ENCODE measurements at regions not wholly inside any gene's neighbourhood (a gene's known extent, or its start where the extent isn't known, plus 50 kb on each side); places are given as distances from the start of the nearest gene placed in this dataset.
"Not testable (repeated sequence)": the region's sequence is repeated elsewhere in the genome, so short reads cannot be mapped to it uniquely, and the experiment has no call there.

DNA sequence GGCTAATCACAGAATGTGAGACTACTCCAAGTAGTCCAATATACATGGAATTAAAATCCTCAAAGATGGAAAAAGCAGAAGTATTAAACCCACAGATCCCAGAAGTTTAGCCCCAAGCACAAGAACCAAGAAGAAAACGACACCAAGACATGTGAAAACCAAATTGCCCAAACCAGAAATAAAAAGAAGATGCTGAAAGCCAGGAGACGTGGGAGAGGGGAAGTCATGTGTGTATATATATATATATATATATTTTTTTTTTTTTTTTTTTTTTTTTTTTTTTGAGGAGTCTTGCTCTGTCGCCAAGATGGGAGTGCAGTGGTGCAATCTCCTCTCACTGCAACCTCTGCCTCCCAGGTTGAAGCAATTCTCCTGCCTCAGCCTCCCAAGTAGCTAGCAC is 376.9 kb upstream of the FRG1 start:
- DNase-seq; intact Hi-C loops (cut with DNase I, micrococcal nuclease); H3K4me1 Mint-ChIP-seq; H3K27me3 Mint-ChIP-seq; H3K9me3 Mint-ChIP-seq (ENCODE audit: low read depth); H3K27ac Mint-ChIP-seq; ATAC-seq; CTCF ChIA-PET; H3K4me3 Mint-ChIP-seq; POLR2A ChIA-PET; H3K36me3 Mint-ChIP-seq (ENCODE audit: low read depth): not testable (repeated sequence)

DNA sequence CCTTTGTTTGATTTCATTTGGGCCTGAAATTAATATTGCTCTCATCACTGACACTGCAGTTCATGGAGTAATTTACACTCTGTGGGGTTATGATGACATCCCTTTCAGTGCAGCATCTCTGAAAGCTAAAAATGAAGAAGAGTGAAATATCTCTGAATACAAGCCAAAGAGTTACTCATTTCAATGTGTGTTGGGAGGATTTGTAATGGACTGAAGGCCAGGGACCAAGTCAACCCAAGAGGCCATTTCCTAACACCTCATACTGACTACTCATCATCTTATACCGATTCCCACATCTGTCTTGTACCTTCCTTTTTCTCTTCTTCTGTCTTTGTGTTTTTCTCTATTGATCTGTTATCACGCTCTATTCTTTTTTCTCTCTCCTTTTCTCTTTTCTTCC is 374.4 kb upstream of the FRG1 start:
- DNase-seq; H3K27me3 Mint-ChIP-seq; intact Hi-C loops (cut with DNase I, micrococcal nuclease); H3K4me1 Mint-ChIP-seq; H3K36me3 Mint-ChIP-seq (ENCODE audit: low read depth); ATAC-seq; POLR2A ChIA-PET; H3K4me3 Mint-ChIP-seq; H3K27ac Mint-ChIP-seq; CTCF ChIA-PET; H3K9me3 Mint-ChIP-seq (ENCODE audit: low read depth): not testable (repeated sequence)

DNA sequence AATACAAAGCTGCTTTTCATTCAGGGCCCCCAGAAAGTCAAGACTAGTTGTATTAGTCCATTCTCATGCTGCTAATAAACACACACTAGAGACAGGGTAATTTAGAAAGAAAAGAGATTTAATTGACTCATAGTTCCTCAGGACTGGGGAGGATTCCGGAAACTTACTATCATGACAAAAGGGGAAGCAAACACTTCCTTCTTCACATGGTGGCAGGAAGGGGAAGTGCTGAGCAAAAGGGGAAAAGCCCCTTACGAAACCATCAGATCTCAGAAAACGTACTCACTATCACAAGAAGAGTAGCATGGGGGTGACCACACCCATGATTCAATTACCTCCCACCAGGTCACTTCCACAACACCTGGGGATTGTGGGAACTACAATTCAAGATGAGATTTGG is 373.8 kb upstream of the FRG1 start:
- H3K4me1 Mint-ChIP-seq; H3K27me3 Mint-ChIP-seq; H3K27ac Mint-ChIP-seq; H3K9me3 Mint-ChIP-seq (ENCODE audit: low read depth); intact Hi-C loops (cut with DNase I, micrococcal nuclease); DNase-seq; CTCF ChIA-PET; POLR2A ChIA-PET; H3K4me3 Mint-ChIP-seq; ATAC-seq; H3K36me3 Mint-ChIP-seq (ENCODE audit: low read depth): not testable (repeated sequence)

DNA sequence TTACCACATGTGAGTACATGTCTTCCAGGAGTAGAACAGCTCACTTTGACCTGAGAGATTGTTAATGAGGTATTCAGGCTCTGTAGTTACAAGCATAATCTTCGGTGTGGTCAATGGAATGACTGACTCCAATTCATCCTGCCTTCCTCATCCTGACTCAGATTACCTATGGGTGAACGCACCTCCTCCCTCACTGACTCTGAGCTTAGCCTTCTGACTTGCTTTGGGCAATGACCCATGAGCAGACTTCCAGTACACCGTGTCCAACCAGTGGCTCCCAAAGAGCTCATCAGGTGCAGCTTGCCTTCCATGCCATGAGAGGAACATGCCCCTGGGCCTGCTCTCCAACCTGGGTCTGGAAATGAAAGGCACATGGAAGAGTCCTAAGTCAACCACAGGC is 361.0 kb upstream of the FRG1 start:
- H3K4me1 Mint-ChIP-seq; H3K27ac Mint-ChIP-seq; CTCF ChIA-PET; intact Hi-C loops (cut with DNase I, micrococcal nuclease); H3K27me3 Mint-ChIP-seq; H3K4me3 Mint-ChIP-seq; H3K9me3 Mint-ChIP-seq (ENCODE audit: low read depth); DNase-seq; POLR2A ChIA-PET; H3K36me3 Mint-ChIP-seq (ENCODE audit: low read depth); ATAC-seq: not testable (repeated sequence)

DNA sequence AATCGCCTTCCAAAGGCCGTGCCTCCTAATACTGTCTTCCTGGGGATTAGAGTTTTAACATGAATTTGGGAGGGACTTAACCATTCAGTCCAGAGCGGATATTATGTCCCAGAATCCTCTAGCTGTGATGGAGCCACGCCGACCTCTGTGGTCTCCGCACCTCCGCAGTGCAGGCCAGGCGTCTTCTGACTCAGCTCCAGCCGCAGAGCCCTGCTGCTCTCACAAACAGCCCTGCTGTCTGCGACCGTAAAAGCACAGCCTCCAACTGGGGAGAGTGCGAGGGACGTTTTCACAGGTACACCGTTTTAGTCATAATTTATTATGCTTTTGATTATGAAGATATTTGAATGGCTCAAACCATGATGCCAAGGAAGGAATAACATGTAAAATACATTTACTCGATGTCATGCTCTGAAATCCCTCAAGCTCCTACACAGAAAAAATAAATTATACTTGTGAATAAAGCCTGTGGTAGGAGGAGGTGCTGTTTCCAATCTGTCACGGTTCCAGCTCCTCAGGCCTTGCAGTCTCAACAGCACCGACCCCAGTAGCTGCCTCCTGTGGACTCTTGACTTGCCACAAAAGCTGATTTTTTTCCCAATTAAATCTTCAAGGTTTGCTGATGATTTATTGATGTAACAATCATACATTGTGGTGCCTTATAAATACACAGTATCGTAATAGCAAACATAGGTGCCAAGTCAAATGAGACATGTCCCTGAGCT is 353.6 kb upstream of the FRG1 start:
- H3K27ac Mint-ChIP-seq; H3K9me3 Mint-ChIP-seq (ENCODE audit: low read depth); ATAC-seq; intact Hi-C loops (cut with DNase I, micrococcal nuclease); H3K4me1 Mint-ChIP-seq; CTCF ChIA-PET; POLR2A ChIA-PET; DNase-seq; H3K27me3 Mint-ChIP-seq; H3K36me3 Mint-ChIP-seq (ENCODE audit: low read depth); H3K4me3 Mint-ChIP-seq: not testable (repeated sequence)

DNA sequence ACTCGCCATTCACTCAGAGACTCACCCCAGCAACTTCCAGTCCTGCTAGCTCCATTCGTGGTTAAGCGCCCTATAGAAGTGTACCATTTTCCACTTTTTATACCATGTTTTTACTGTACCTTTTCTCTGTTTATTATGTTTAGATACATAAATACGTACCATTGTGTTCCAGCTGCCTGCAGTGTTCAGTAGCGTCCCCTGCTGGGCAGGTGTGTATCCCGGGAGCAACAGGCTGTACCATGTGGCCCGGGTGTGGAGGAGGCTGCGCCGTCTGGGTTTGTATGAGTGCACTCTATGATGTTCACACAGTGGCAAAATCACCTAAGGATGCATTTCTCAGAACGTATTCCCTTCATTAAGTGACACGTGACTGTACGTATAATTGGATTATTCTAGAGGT is 351.5 kb upstream of the FRG1 start:
- POLR2A ChIA-PET; H3K27me3 Mint-ChIP-seq; H3K36me3 Mint-ChIP-seq (ENCODE audit: low read depth); H3K9me3 Mint-ChIP-seq (ENCODE audit: low read depth); DNase-seq; CTCF ChIA-PET; H3K4me3 Mint-ChIP-seq; ATAC-seq; intact Hi-C loops (cut with DNase I, micrococcal nuclease); H3K27ac Mint-ChIP-seq; H3K4me1 Mint-ChIP-seq: not testable (repeated sequence)

DNA sequence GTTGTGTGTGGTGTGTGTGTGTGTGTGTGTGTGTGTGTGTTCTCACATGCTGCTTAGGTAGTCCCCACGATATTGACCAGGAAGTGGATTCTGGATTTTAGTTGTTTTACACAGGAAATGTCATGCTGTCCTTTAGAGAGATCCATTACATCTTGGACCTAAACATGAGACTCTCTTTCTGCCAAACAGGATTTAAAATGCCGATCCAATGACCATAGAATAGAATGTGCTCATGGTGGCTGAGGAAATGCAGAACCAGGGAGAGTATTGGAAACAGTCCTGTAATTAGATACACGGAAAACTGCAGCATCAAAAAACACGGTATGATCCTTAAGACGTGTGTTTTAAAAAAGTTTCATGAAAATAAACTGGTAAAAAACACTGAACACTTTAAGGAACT is 347.8 kb upstream of the FRG1 start:
- no peak for ATAC-seq
- Mint-ChIP-seq H3K36me3 (ENCODE audit: low read depth) (no peaks in the 10 kb centered on the region), H3K4me1 (no peaks in the 10 kb centered on the region), H3K4me3 (no peak overlapping the region), H3K27me3 (no peaks in the 10 kb centered on the region), H3K9me3 (ENCODE audit: low read depth) (no peaks in the 10 kb centered on the region), H3K27ac (no peak overlapping the region)
- DNase-seq, result no peak
- intact Hi-C loops (cut with DNase I, micrococcal nuclease), result no loop called here
- CTCF ChIA-PET, result interaction anchor here (0.8 kb wide), 1 partner anchor 69 kb away, joined by 4 read pairs; no protein-coding TSS in a partner anchor
- POLR2A ChIA-PET, result no interaction called here

- ChIA-PET POLR2A (no interaction called here), CTCF (no interaction called here)
- intact Hi-C loops (cut with DNase I, micrococcal nuclease), result no loop called here
- Mint-ChIP-seq H3K4me3 (no peak overlapping the region), H3K9me3 (ENCODE audit: low read depth) (peaks cover 3% of the 10 kb centered on the region), H3K27ac (no peak overlapping the region), H3K4me1 (no peaks in the 10 kb centered on the region), H3K27me3 (no peaks in the 10 kb centered on the region), H3K36me3 (ENCODE audit: low read depth) (no peaks in the 10 kb centered on the region)
- no peak for DNase-seq
- no peak for ATAC-seq
Observed at GRCh38 chr4:189597341-189597740, 343.3 kb upstream of the FRG1 start.

GRCh38 chr4:189600264-189600663 is 340.4 kb upstream of the FRG1 start:
- no peaks in the 10 kb centered on the region for H3K4me1 Mint-ChIP-seq
- no peaks in the 10 kb centered on the region for H3K27me3 Mint-ChIP-seq
- H3K36me3 Mint-ChIP-seq (ENCODE audit: low read depth), result no peaks in the 10 kb centered on the region
- H3K9me3 Mint-ChIP-seq (ENCODE audit: low read depth), result peaks cover 3% of the 10 kb centered on the region
- DNase-seq (no peak), ATAC-seq (no peak)
- CTCF ChIA-PET, result no interaction called here
- H3K27ac Mint-ChIP-seq, result no peak overlapping the region
- intact Hi-C loops (cut with DNase I, micrococcal nuclease), result no loop called here
- H3K4me3 Mint-ChIP-seq, result no peak overlapping the region
- POLR2A ChIA-PET, result no interaction called here

DNA sequence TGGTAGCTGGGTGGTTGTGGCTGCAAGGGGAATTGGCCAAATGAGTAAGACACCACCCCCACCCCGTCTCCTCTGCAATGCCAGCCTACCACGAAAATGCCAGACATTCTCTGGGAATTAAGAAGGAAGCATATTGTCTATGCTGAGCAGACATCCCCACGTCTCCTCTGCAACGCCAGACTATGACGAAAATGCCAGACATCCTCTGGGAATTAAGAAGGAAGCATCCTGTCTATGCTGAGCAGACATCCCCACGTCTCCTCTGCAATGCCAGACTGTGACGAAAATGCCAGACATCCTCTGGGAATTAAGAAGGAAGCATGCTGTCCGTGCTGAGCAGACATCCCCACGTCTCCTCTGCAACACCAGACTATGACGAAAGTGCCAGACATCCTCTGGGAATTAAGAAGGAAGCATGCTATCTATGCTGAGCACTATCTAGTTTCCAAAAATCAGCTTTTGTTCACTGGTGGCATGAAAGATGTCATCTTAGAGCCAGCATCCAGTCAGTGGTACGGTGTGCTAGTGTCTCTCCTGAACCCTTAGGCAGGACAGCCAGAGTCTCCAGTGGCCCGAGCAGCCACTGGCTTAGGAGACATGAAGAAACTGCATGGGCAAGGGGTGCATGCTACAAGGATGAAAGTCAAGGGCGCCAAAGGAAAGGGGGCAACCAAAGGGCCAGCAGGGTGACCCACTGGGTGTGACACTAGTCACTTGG is 339.8 kb upstream of the FRG1 start:
- ChIA-PET POLR2A (no interaction called here), CTCF (no interaction called here)
- Mint-ChIP-seq H3K36me3 (ENCODE audit: low read depth) (no peaks in the 10 kb centered on the region), H3K4me3 (no peak overlapping the region), H3K9me3 (ENCODE audit: low read depth) (peaks cover 3% of the 10 kb centered on the region), H3K4me1 (no peaks in the 10 kb centered on the region), H3K27me3 (no peaks in the 10 kb centered on the region), H3K27ac (no peak overlapping the region)
- ATAC-seq, result no peak
- intact Hi-C loops (cut with DNase I, micrococcal nuclease), result no loop called here
- DNase-seq, result no peak

- H3K9me3 Mint-ChIP-seq (ENCODE audit: low read depth); H3K27ac Mint-ChIP-seq; DNase-seq; H3K4me3 Mint-ChIP-seq; POLR2A ChIA-PET; intact Hi-C loops (cut with DNase I, micrococcal nuclease); H3K4me1 Mint-ChIP-seq; ATAC-seq; CTCF ChIA-PET; H3K27me3 Mint-ChIP-seq; H3K36me3 Mint-ChIP-seq (ENCODE audit: low read depth): not testable (repeated sequence)
Observed at GRCh38 chr4:189602827-189603226, 337.8 kb upstream of the FRG1 start.

GRCh38 chr4:189610571-189610970 is 330.1 kb upstream of the FRG1 start:
- H3K9me3 Mint-ChIP-seq (ENCODE audit: low read depth); H3K36me3 Mint-ChIP-seq (ENCODE audit: low read depth); DNase-seq; H3K27me3 Mint-ChIP-seq; H3K4me3 Mint-ChIP-seq; POLR2A ChIA-PET; ATAC-seq; intact Hi-C loops (cut with DNase I, micrococcal nuclease); H3K27ac Mint-ChIP-seq; H3K4me1 Mint-ChIP-seq; CTCF ChIA-PET: not testable (repeated sequence)
